ENCODE measurements at regions not wholly inside any gene's neighbourhood (a gene's known extent, or its start where the extent isn't known, plus 50 kb on each side); places are given as distances from the start of the nearest gene placed in this dataset.

DNA sequence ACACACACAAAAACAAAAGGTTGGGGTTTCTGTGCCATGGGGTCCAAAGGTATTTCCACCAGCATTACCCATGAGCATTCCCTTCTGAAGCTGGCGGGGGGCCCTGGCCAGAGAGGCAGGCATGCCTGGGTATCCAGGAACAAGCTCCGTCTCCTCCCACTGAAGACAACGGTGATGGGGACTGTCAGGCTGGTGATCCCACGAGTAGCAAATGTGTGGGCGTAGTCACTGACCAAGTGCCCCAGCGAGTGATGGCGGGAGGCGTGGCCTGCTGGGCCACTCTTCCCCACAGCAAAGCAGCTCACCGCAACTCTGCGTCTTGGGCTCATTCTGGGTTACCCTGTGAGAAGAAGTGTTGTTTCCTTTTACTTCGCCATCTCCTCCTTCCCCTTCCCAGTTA lies 270.6 kb downstream of the CDCA7 start:
- no peak for TF ChIP-seq POLR2AphosphoS5 (IDR thresholded peaks at IDR 0.05)
- no peak for TF ChIP-seq EP300 (IDR thresholded peaks at IDR 0.05; ENCODE audit: low read depth)

All from transverse colon (tissue), 3 donors.